ENCODE measurements at regions not wholly inside any gene's neighbourhood (a gene's known extent, or its start where the extent isn't known, plus 50 kb on each side); places are given as distances from the start of the nearest gene placed in this dataset.

DNA sequence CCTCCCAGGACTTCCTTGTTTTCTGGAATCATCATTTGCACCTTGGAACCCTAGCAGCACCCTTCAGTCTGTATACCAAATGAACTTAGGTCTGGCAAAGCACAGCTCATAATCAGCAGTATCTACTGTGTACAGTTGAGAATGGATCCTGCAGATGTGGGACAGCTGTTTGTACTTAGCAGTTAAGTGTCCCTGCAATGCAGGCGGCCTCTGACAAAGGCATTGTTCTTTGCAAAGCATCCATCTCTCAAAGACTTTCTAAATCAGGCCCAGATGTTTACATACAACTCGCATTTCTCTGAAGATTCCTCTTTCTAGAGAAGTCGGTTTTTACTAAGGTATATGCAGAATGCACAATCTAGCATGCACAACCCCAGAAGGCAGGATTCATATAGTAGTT lies 170.5 kb upstream of the RBM19 start:
- TF ChIP-seq POLR2A (IDR thresholded peaks at IDR 0.05) (no peak), EP300 (IDR thresholded peaks at IDR 0.05) (no peak), CTCF (IDR thresholded peaks at IDR 0.05) (no peak), POLR2AphosphoS5 (IDR thresholded peaks at IDR 0.05) (no peak)

All from gastroesophageal sphincter (tissue), 3 donors.